HG03442 (cell line): ENCODE measurements at regions not wholly inside any gene's neighbourhood (a gene's known extent, or its start where the extent isn't known, plus 50 kb on each side); places are given as distances from the start of the nearest gene placed in this dataset.

Experiments used
- ATAC-seq: cut with Tn5 transposase; IDR thresholded peaks from one replicate; pipeline ENCODE4 v1.9.1; 2021; ENCODE audit warnings: mild to moderate bottlenecking, moderate library complexity; ENCODE audit not compliant: unreplicated experiment

DNA sequence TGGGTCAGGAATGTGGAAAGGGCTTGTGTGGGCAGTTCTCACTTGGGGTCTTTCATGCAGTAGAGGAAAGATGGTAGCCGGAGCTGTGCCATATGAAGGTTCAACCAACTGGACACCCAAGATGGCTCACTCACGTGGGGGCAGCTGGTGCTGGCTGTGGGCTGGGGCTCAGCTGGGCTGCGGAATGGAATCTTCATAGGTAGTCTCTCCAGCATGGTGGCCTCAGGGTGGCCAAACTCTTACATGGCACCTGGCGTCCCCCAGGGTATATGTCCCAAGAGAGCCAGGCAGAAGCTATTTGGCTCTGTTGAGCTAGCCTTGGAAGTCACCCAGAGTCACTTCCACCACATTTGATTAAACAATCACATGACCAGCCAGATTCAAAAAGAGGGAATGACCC, 163.1 kb upstream of the KLHL29 start:
- ATAC-seq = no peak

DNA sequence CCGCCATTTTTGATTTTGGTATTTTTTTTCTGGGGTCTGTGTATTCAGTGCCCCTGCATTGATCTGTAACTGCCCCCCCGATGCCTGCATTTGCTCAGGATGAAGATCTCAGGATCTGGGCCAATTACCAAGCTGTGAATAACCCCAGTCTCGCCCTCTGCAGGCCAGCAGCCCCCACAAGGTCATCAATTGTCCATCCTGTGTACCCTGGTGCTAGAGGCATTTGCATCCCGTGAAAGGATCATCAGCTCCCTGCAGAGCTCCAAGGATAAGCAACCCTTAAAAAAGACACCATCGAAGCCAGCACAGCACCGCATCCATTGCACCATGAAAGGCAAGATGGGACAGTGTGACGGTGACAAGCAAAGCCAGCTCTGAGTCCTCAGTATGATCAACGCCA, 154.1 kb upstream of the KLHL29 start:
- ATAC-seq = no peak

DNA sequence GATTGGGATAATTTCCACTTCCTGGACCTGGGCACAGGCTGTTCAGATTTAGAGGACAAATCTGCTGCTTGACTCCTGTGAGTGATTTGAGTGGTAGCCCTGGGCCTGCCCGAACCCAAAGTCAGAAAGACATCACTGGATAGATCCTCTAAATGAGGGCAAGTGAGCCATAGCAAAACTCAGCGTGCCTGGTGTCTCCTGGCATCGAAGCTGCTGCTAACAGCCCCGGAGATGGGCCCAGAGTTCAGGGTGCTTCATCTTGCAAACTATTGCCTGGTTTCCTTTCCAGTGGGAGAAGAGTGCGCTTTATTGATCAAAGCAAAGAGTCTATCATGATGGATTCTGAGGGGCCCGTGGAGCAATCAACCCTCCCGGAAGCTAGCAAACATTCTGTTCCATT, 153.1 kb upstream of the KLHL29 start:
- ATAC-seq = no peak

DNA sequence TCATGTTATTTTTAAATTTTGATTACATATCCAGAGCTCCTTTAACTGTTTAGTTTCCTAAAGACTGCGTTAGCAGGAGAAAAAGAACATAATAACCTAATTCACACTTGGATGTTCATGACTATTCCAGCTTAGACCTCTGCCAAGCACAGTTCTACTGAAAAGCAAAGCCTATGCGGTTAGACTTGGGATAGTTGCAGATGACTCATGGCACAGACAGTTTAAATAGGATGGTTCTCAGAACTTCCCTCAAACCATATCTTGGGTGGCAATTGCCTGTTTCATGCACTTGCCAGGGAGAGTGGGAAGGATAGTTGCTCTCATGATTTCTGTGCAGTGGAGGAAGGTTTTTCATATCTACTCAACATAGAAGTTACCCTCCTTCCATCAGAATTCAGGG, 149.7 kb upstream of the KLHL29 start:
- no peak for ATAC-seq

DNA sequence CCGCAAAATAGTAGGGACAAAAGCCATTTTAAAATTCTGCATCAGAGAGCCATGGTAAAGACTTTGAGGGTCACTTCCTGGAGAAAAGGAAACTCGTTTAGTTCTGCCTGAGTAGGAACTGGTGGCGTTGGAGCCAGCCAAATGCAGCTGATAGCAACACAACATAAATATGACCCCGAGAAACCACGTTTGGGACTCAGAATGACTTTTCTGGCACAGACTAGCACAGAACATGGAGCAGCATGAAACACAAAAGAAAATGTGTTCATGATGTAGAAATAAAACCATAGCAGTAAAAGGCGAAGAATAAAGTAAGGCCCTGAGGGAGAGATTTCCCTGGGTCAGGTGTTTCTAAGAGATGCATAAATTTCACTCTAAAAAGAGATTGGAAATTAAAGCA, 149.2 kb upstream of the KLHL29 start:
- ATAC-seq = no peak

DNA sequence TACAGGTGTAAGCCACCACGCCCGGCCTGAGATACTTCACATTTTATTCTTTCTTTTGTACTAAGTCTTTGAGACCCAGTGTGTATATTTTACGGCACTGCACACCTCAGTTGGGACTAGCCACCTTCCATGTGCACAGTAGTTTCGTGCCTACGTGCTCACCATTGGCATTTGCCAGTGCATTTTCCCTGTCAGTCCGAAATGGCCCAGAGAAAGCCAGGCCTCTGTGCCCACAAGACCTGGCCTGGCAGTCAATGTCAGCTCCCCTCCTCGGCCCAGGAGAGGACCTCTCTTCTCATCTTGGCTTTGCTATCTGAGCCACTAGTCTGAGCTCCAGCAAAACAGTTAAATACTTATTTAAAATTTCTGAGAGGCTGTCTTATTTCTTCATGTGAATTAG, 147.8 kb upstream of the KLHL29 start:
- no peak for ATAC-seq

DNA sequence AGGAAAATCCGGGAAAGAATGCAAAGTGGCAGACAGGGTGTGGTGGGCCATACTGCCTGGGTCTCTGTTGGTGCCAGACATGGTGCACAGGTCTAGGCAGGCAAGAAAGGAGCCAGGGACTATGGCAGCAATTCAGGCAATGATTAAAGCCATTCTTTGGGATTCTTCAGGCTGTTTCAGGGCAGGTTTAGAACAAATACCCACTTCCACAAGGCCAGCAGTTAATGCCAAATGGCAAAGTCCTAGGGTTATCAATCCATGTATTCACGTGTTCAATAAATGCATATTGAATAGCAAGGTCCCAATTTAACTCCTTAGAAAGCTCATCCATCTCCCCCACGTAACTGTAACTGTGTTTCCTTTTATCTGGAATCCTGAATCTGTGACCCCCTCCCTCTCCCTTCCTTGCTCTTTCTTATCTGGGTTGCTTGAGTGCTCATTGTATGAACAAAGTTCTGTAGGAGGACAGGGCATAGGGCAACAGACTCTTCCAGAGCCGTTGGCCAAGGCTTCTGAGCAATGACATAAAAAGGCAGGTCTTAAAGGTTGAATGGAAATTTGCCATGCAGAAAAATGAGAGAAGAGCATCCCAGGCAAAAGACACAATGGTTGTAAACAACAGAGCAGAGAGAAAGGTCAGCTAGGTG, 146.8 kb upstream of the KLHL29 start:
- ATAC-seq = no peak

DNA sequence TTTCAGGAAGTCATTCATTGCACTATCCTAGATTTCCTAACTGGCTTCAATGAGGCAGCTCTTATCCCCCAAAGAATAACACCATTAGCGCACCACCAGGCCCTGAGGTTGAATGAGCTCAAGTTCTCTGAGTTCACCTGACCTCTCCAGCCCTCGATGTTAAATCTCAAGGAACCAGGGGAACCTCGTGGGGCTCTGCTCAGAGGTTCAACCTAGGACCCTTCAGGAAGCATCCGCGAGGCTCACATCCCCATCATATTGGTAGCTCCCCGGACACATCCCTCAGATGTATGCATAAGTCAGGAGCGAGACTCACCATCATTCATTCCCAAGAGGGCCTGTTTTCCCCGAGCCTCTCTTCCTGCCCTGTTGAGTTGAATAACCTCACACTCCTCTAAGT, 145.6 kb upstream of the KLHL29 start:
- no peak for ATAC-seq

DNA sequence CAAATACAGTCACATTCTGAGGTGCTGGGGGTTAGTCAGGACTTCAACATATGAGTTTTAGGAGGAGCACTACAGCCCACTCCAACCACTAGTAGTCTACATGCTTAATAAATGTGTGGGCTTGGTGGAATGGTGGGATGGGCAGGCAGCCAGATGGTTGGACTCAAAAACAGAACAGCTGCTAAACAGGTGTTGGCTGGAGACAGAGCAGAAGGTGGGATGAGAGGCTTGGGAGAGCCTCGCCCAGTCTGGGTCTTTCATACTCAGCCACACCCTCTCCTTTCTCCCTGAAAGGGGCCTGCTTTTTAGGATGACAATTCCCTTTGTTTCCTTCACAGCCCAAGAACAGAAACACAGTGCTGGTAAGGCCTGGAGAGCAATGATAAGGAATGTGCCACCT, 143.9 kb upstream of the KLHL29 start:
- ATAC-seq = no peak

DNA sequence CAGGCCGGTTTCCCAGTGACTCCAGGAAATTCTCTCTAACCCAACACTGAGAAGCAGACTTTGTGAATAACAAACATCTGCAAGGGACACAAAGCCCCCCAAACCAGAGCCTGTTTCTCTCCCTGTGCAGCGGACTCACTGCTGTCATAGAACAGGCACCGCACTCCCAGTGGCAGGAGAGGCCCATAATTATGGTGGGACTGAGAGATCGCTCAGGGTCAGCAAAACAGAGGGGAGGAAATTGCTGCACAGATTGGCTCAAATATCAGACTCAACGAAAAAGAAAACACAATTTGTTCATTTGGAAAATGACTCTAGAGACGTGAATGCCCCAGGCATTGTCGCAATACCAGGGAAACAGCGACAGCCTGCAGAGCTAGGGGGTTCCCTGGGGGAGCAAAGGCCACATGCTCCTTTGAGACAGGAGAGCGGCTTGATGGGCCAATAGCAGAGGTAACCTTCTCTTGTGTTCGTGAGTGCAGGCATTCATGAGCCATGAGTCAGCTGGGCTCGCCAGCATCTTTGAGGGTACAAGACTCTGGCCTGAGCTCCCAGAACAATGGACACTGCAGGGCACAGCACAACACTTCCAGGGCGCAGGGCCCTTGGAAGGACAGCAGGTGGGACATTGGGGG, 143.3 kb upstream of the KLHL29 start:
- no peak for ATAC-seq

DNA sequence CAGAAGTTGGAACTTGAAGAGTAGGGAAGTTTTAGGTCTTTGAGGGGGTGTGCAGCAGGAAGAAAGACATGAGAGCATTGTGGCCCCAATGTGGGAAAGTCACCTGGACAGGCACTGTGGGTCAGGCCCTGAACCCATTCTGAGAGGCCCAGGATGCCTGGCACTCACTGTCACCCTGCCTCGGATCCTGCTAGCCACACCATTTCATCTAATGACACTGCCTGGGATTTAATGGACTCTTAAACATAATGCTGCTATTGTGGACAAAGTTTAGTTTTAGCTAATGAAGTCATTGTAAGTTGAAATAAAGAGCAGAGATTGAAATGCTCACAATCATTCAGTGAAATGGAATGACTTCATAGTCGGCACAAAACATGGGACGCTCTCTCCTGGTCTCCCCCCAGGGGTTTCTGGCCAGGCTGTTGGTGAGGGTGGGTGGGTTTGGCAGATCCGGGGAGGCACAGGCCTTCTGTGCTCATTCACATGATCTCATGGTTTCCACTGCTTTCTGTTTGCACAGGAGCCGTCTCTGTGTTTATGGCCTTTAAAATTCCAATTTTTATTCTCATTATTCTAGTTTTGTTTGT, 141.8 kb upstream of the KLHL29 start:
- ATAC-seq = no peak

DNA sequence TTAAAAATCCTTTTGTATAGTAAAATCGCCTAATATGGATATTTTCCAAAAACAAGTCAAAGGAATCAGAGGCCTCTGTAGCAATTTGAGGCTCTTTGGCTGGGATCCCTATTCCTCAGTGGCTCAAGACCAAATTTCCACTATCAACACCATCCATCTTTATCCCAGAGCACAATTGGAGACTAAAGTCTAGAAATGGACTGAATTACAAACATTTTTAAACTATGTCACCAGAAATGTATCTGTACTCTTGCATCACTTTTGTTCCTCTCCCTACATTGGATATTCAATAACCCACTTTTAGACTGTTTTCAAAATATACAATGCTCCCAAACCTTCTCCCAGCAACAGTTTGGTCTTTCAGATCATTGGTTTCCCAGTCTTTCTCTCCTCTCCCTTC, 140.4 kb upstream of the KLHL29 start:
- no peak for ATAC-seq

DNA sequence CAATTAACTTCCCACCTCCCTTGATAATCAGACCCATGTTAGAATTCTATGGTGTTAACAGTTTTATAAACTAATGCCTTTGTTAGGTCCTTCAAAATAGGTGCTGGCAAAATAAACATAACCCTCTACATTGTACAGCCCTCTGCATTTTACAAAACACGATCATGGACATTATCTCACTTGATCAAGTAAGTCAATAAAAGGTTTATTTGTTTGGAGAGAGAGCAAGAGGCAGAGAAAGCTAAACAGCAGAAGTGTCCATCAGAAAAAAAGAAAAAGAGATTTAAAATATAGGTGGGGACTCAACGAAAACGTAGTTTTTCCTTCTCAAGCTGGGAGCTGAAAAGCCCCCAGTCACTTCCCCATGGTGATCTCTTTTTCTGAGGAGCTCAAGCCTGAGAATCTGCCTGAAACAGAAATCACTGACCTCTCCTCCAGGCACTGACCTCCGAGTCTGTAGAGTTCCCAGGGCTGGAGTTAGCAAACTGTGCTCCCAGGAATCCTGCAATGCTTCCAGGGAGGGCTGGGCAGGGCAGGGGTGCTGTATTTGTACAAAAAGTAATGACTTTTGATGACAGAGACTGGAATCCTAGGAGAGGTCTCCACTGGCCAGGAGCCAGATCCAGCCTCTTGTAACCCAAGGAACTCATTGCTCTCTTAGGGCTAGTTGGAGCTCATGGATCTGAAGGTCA, 137.8 kb upstream of the KLHL29 start:
- no peak for ATAC-seq

DNA sequence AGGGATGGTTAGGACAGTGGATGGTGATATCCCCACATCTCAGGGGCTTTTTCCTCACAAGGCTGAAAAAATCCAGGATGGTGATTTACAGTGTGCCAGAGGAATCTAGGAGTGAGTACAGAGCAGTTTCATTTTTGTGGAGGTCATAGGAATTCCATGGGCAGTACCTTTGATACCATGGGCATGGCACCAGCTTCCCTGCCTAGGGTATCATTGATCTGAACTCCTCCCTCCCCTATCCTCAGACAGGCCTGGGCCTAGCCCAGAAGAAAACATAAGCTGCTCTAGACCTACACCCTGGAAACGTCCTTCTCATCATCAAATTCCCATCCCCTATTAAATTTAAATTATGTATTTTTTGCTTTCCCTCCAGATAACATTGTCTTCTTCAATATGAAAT, 136.3 kb upstream of the KLHL29 start:
- ATAC-seq = no peak

DNA sequence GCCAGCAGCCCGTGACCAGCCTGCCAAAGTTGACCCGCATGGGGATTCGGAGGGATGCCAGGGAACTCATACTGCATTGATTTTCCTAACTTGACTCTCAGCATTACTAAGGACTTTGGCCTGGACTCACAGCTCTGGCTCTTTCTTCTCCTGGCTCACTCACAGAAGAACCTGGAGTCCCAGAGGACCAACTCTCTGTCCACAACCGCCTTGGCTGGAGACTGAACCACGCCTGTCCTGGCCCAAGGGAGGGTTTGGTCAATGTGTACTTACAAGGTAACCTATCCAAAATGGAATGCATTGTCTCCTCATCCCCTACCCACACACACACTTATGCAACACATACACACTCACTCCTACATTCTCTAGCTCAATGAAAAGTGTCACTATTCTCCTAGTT, 135.6 kb upstream of the KLHL29 start:
- no peak for ATAC-seq

DNA sequence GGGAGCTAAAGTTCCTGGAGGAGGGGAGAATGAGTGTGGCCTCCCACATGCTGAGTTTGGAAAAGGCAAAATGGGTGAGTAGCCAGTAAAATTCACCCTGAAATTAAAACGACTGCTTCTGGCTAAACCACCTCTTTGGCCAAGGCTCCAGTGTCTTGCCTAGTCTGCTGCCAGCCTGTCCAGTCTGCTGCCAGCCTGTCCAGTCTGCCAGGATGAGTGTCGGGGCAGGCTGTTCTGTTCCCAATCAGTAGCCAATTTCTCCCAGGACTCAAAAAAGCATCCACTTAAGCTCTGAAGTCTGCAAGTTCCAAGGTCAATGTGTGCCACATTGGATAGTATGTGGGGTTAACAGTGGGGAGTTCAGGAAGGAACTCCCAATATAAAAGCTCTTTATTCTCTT, 134.6 kb upstream of the KLHL29 start:
- no peak for ATAC-seq

DNA sequence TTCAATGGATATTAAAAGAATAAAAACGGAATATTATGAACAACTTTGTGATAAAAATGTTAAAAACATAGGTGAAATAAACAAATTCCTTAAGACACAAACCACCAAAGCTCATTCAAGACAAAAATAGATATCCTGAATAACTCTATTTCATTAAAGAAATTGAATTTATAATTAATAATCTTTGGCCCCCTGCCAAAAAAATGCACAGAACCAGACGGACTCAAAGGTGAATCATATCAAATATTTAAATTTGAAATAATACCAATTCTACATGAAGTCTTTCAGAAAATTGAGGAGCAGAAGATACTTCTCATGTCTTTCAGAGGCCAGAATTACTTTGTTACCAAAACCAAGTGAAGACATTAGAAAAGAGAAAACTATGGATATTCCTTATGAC, 128.3 kb upstream of the KLHL29 start:
- no peak for ATAC-seq

DNA sequence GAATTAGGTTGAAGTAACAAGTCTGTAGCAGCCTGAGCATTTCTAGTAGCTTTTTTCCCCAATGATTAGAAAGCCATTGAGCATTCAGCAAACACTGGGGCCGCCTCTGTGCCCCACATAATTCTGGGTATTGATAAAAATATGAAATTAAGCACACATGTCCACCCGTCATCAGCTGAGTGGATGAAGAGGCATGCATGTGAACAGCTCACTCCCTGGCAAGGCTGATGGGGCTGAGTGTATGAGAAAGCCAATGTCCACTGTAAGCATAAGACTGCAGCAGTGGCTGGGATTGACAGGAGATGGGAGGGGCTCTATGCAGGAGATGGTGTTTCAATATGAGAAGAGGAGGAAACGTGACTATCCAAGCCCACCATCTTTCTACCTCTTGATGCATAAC, 124.4 kb upstream of the KLHL29 start:
- no peak for ATAC-seq

DNA sequence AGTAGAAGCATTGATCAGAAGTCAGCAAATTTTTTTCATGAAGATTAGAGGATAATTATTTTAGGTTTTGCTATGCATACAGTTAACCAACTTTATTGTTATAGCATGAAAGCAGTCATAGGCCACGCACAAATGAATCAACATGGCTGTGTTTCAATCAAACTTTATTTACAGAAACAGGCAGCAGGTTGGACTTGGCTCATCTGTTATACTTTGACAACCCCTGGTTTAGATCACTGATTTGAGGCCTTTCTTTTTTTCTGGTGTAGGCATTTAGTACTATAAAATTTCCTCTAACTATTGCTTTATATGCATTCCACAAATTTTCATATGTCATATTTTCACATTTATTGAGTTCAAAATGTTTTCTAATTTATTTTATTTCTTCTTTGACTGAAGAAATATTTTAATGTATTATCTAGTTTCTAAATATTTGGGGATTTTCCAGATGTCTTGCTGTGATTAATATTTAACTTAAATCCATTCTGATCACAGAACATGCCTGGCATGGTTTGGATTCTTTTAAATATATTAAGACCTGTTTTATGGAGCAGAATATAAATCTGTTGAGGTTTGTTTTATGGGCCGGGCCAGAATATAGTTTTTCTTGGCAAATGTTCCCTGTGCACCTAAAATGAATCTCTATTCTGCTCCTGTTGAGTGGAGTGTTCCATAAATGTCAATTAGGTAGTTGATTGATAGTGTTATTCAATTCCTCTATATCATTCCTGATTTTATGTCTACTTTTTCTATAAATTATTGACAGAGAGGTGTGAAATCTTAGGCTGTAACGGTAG, 116.3 kb upstream of the KLHL29 start:
- ATAC-seq = no peak

DNA sequence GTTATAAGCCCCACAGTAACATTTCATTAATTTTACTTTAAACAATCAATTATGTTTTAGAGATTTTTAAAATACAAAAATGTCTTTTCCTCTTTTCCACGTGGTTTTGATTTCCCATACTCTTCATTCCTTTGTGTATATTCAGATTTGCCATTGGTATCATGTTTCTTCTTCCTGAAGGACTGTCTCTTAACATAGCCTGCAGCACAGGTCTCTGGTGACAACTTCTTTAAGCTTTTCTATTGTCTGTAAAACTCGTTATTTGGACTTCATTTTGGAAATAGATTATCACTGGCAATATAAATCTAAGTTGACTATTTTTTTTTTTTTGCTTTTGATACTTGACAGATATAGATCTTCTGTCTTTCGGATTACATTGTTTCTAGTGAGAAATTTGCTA, 115.2 kb upstream of the KLHL29 start:
- ATAC-seq = no peak

DNA sequence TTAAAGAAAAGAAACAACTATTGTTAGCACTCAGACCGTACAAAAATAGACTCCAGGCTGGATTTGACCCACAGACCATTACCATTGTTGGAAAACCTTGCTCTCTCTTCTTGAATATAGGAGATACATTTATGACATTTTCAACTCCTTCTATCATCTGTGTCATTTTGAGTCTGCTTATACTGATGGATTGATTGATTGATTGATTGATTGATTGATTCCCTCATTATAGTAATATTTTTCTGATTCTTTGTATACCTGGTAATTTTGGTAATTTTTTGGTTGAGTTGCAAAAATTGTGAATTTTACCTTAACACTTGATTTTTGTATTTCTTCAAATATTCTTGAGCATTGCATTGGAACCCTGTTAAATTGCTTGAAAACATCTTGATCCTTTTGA, 114.2 kb upstream of the KLHL29 start:
- ATAC-seq = no peak
